ENCODE measurements at regions not wholly inside any gene's neighbourhood (a gene's known extent, or its start where the extent isn't known, plus 50 kb on each side); places are given as distances from the start of the nearest gene placed in this dataset.
"Not testable (repeated sequence)": the region's sequence is repeated elsewhere in the genome, so short reads cannot be mapped to it uniquely, and the experiment has no call there.

GRCh38 chr6:99712519-99712918 is 105.9 kb downstream of the PRDM13 start:
- POLR2A ChIA-PET (ENCODE audit: low non-redundant PET), result no interaction called here
- DNase-seq (ENCODE audit: low spot score), result no peak
- CTCF ChIA-PET, result no interaction called here
- TF ChIP-seq CTCF (conservative IDR thresholded peaks at IDR 0.05; ENCODE audit: low read depth), result no peak
- no peak overlapping the region for H3K27ac ChIP-seq

- H3K27ac ChIP-seq; CTCF ChIA-PET; POLR2A ChIA-PET (ENCODE audit: low non-redundant PET); DNase-seq (ENCODE audit: low spot score): not testable (repeated sequence)
Observed at GRCh38 chr6:99722043-99722442, 115.4 kb downstream of the PRDM13 start.

GRCh38 chr6:99730237-99730636 is 123.6 kb downstream of the PRDM13 start:
- DNase-seq (ENCODE audit: low spot score); H3K27ac ChIP-seq; POLR2A ChIA-PET (ENCODE audit: low non-redundant PET): not testable (repeated sequence)
- CTCF ChIA-PET, result interaction anchor here (0.6 kb wide), 1 partner anchor 17 kb away, joined by 3 read pairs; no protein-coding TSS in a partner anchor

GRCh38 chr6:99736302-99736701 is 129.7 kb downstream of the PRDM13 start:
- CTCF ChIA-PET, result interaction anchor here (1.1 to 1.8 kb wide), 2 partner anchors 147 to 151 kb away, joined by 3 to 8 read pairs; no protein-coding TSS in a partner anchor
- DNase-seq (ENCODE audit: low spot score), result no peak
- POLR2A ChIA-PET (ENCODE audit: low non-redundant PET), result no interaction called here
- H3K27ac ChIP-seq, result no peak overlapping the region
- no peak for TF ChIP-seq CTCF (conservative IDR thresholded peaks at IDR 0.05; ENCODE audit: low read depth)

GRCh38 chr6:99739526-99739925 is 132.9 kb downstream of the PRDM13 start:
- TF ChIP-seq CTCF (conservative IDR thresholded peaks at IDR 0.05; ENCODE audit: low read depth), result no peak
- ChIA-PET CTCF (interaction anchor here (0.8 kb wide), 1 partner anchor 412 kb away, joined by 5 read pairs; no protein-coding TSS in a partner anchor), POLR2A (ENCODE audit: low non-redundant PET) (no interaction called here)
- H3K27ac ChIP-seq, result no peak overlapping the region
- DNase-seq (ENCODE audit: low spot score), result no peak

GRCh38 chr6:99741092-99741491 is 134.5 kb downstream of the PRDM13 start:
- H3K27ac ChIP-seq, result no peak overlapping the region
- ChIA-PET CTCF (interaction anchor here (1.3 kb wide), 1 partner anchor 153 kb away, joined by 3 read pairs; no protein-coding TSS in a partner anchor), POLR2A (ENCODE audit: low non-redundant PET) (no interaction called here)
- no peak for DNase-seq (ENCODE audit: low spot score)
- no peak for TF ChIP-seq CTCF (conservative IDR thresholded peaks at IDR 0.05; ENCODE audit: low read depth)

- ChIA-PET CTCF (no interaction called here), POLR2A (ENCODE audit: low non-redundant PET) (no interaction called here)
- no peak for DNase-seq (ENCODE audit: low spot score)
- no peak overlapping the region for H3K27ac ChIP-seq
- TF ChIP-seq CTCF (conservative IDR thresholded peaks at IDR 0.05; ENCODE audit: low read depth), result no peak
Observed at GRCh38 chr6:99743647-99744046, 137.0 kb downstream of the PRDM13 start.

GRCh38 chr6:99745651-99746050 is 139.0 kb downstream of the PRDM13 start:
- ChIA-PET POLR2A (ENCODE audit: low non-redundant PET) (no interaction called here), CTCF (interaction anchor here (0.7 to 1.9 kb wide), 4 partner anchors 26 to 278 kb away, joined by 3 to 9 read pairs (median 4); no protein-coding TSS in a partner anchor)
- no peak overlapping the region for H3K27ac ChIP-seq
- peak; percentile 33 for DNase-seq (ENCODE audit: low spot score)
- TF ChIP-seq CTCF (conservative IDR thresholded peaks at IDR 0.05; ENCODE audit: low read depth), result no peak
